HepG2 (cell line): ENCODE measurements at regions not wholly inside any gene's neighbourhood (a gene's known extent, or its start where the extent isn't known, plus 50 kb on each side); places are given as distances from the start of the nearest gene placed in this dataset.

Experiments
- ARNT2 ChIP-seq: sonication (generic); formaldehyde crosslinking; IDR thresholded peaks from 2 replicates; pipeline ENCODE4 v1.8.0; 2022; ENCODE audit warnings: mild to moderate bottlenecking, low read depth, missing genetic modification reagents, moderate library complexity
- BHLHE40 ChIP-seq: IDR thresholded peaks from 2 replicates; pipeline ENCODE4 v1.6.1; 2011; ENCODE audit warnings: low read length, improper control_type of control experiment
- CC2D1A ChIP-seq: sonication (generic); formaldehyde crosslinking; IDR thresholded peaks from 2 replicates; pipeline ENCODE4 v1.8.1; 2023; ENCODE audit warnings: mild to moderate bottlenecking, missing genetic modification reagents
- CEBPB ChIP-seq: IDR thresholded peaks from 2 replicates; pipeline ENCODE4 v1.6.1; 2011; ENCODE audit warnings: low read depth, low read length, improper control_type of control experiment, borderline replicate concordance
- CEBPG ChIP-seq: IDR thresholded peaks from 2 replicates; pipeline ENCODE4 v1.6.1; 2016
- CREM ChIP-seq, 2 experiments: sonication (generic) in 1 of 2; formaldehyde crosslinking in 1 of 2; IDR thresholded peaks; 2 replicates each; pipeline versions ENCODE4 v1.4.0 to v1.6.1; 2016 to 2020; ENCODE audit warnings: antibody characterized with exemption in 1 of 2, mild to moderate bottlenecking in 1 of 2, missing genetic modification reagents in 1 of 2
- FOXA1 ChIP-seq, 2 experiments: fragments of 450-650 bp in 1 of 2; sonication (generic) in 1 of 2; formaldehyde crosslinking in 1 of 2; IDR thresholded peaks; 2 replicates each; pipeline versions ENCODE4 v1.4.0 to v1.6.1; 2016 to 2020; ENCODE audit warnings: missing genetic modification reagents in 1 of 2
- FOXM1 ChIP-seq: sonication (generic); formaldehyde crosslinking; IDR thresholded peaks from 2 replicates; pipeline ENCODE4 v1.5.0; 2020; ENCODE audit warnings: missing genetic modification reagents
- FOXO1 ChIP-seq: sonication (generic); formaldehyde crosslinking; IDR thresholded peaks from 2 replicates; pipeline ENCODE4 v1.4.0; 2020; ENCODE audit warnings: missing genetic modification reagents
- HDAC1 ChIP-seq: sonication (generic); formaldehyde crosslinking; IDR thresholded peaks from 2 replicates; pipeline ENCODE4 v1.5.1; 2020; ENCODE audit warnings: mild to moderate bottlenecking, missing genetic modification reagents
- KLF11 ChIP-seq: IDR thresholded peaks from 2 replicates; pipeline ENCODE4 v1.6.1; 2016; ENCODE audit warnings: missing compliant biosample characterization
- SCMH1 ChIP-seq: sonication (generic); formaldehyde crosslinking; IDR thresholded peaks from 2 replicates; pipeline ENCODE4 v1.9.0; 2021; ENCODE audit warnings: missing genetic modification reagents, mild to moderate bottlenecking, borderline replicate concordance
- SKI ChIP-seq: fragments of 450-650 bp; IDR thresholded peaks from one replicate; pipeline ENCODE4 v1.6.1; 2018; ENCODE audit warnings: mild to moderate bottlenecking; ENCODE audit not compliant: partially characterized antibody
- TBX2 ChIP-seq: sonication (generic); formaldehyde crosslinking; IDR thresholded peaks from 2 replicates; pipeline ENCODE4 v1.5.0; 2020; ENCODE audit warnings: missing genetic modification reagents, mild to moderate bottlenecking, borderline replicate concordance
- TCF7L2 ChIP-seq: IDR thresholded peaks from 2 replicates; pipeline ENCODE4 v1.6.1; 2011; ENCODE audit warnings: mild to moderate bottlenecking, low read depth, low read length, moderate library complexity
- TEAD3 ChIP-seq: optimal IDR thresholded peaks from 2 replicates; pipeline ENCODE3; 2016; ENCODE audit warnings: borderline replicate concordance
- ZBTB37 ChIP-seq: sonication (generic); formaldehyde crosslinking; IDR thresholded peaks from 2 replicates; pipeline ENCODE4 v1.4.0; 2020; ENCODE audit warnings: mild to moderate bottlenecking, missing genetic modification reagents
- ZBTB8A ChIP-seq: sonication (generic); formaldehyde crosslinking; IDR thresholded peaks from 2 replicates; pipeline ENCODE4 v1.4.0; 2020; ENCODE audit warnings: mild to moderate bottlenecking, low read depth, missing genetic modification reagents, borderline replicate concordance
- ZFP82 ChIP-seq: sonication (generic); formaldehyde crosslinking; IDR thresholded peaks from 2 replicates; pipeline ENCODE4 v1.5.1; 2020; ENCODE audit warnings: mild to moderate bottlenecking, missing genetic modification reagents, borderline replicate concordance
- ZNF24 ChIP-seq: fragments of 450-650 bp; IDR thresholded peaks from 2 replicates; pipeline ENCODE4 v1.6.1; 2017; ENCODE audit warnings: antibody characterized with exemption, mild to moderate bottlenecking
- ZNF44 ChIP-seq: sonication (generic); formaldehyde crosslinking; IDR thresholded peaks from 2 replicates; pipeline ENCODE4 v1.5.1; 2020; ENCODE audit warnings: mild to moderate bottlenecking, missing genetic modification reagents
- ZNF468 ChIP-seq: sonication (generic); formaldehyde crosslinking; IDR thresholded peaks from 2 replicates; pipeline ENCODE4 v1.8.0; 2022; ENCODE audit warnings: mild to moderate bottlenecking, moderate library complexity, missing genetic modification reagents
- ZNF496 ChIP-seq: sonication (generic); formaldehyde crosslinking; IDR thresholded peaks from 2 replicates; pipeline ENCODE4 v1.8.1; 2023; ENCODE audit warnings: mild to moderate bottlenecking, moderate library complexity, missing genetic modification reagents; ENCODE audit not compliant: insufficient replicate concordance
- ZNF549 ChIP-seq: sonication (generic); formaldehyde crosslinking; IDR thresholded peaks from 2 replicates; pipeline ENCODE4 v1.5.0; 2020; ENCODE audit warnings: missing genetic modification reagents
- ZNF710 ChIP-seq: sonication (generic); formaldehyde crosslinking; IDR thresholded peaks from 2 replicates; pipeline ENCODE4 v1.5.0; 2020; ENCODE audit warnings: mild to moderate bottlenecking, missing genetic modification reagents, borderline replicate concordance
- ZNF850 ChIP-seq: sonication (generic); formaldehyde crosslinking; conservative IDR thresholded peaks from 2 replicates; pipeline ENCODE4 v1.9.0; 2021; ENCODE audit warnings: mild to moderate bottlenecking, missing genetic modification reagents
- ZNF879 ChIP-seq: sonication (generic); formaldehyde crosslinking; IDR thresholded peaks from 2 replicates; pipeline ENCODE4 v1.8.1; 2023; ENCODE audit warnings: missing genetic modification reagents
- TF ChIP-seq, protein P1 (sequence below): sonication (generic); formaldehyde crosslinking; IDR thresholded peaks from 2 replicates; pipeline ENCODE4 v1.8.0; 2022; ENCODE audit warnings: mild to moderate bottlenecking, missing genetic modification reagents, moderate library complexity

DNA sequence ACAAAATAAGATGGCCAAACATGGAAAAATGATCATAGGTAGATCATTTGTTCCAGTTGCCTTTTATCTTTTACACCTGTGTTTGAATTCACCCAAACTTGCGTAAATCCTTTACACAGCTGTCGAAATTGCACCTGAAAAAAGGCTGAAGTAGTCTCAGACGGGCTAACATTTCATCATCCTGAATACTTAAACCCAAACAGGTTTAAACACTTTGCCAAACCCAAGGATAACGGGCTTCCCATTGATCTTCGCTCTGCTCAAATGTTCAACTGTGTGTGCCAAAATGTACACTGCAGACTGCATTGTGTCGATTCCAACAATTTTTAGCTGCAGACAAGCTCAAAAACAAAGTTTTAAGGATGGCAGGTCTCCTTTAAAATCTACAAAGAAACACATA is 288.7 kb upstream of the DDHD1 start (continued):
- TF ChIP-seq FOXO1 (CRISPR knock-in tag) (peak; percentile 42; the same call in 1 of the 2 replicates), KLF11 (CRISPR knock-in tag) (no peak), SCMH1 (CRISPR knock-in tag) (no peak), CREM (IDR thresholded peaks at IDR 0.05) (peak; percentile 79), CREM (CRISPR knock-in tag; IDR thresholded peaks at IDR 0.05) (no peak), ZBTB8A (CRISPR knock-in tag) (peak; percentile 84; the same call in 1 of the 2 replicates), ZFP82 (CRISPR knock-in tag) (0 out of 2 replicates have a peak, but pooled peaks have one; percentile 36), ZNF549 (no peak), ZNF44 (CRISPR knock-in tag) (no peak), FOXM1 (CRISPR knock-in tag) (no peak), HDAC1 (peak; percentile 46; the same call in 1 of the 2 replicates), ARNT2 (CRISPR knock-in tag) (no peak), ZNF24 (peak; percentile 17; the same call in 1 of the 2 replicates), BHLHE40 (no peak), TBX2 (CRISPR knock-in tag) (peak; percentile 52; the same call in 1 of the 2 replicates), SKI (no peak), ZBTB37 (CRISPR knock-in tag) (peak; percentile 72; the same call in 1 of the 2 replicates), TCF7L2 (peak; percentile 79), CC2D1A (CRISPR knock-in tag) (no peak), ZNF710 (CRISPR knock-in tag) (peak; percentile 40; the same call in 1 of the 2 replicates), TEAD3 (peak; percentile 25), FOXA1 (IDR thresholded peaks at IDR 0.05) (no peak), FOXA1 (CRISPR knock-in tag; IDR thresholded peaks at IDR 0.05) (peak; percentile 32), ZNF879 (CRISPR knock-in tag) (no peak), CEBPG (peak; percentile 86), ZNF850 (CRISPR knock-in tag) (no peak), ZNF496 (CRISPR knock-in tag) (no peak), CEBPB (peak; percentile 67; the same call in 1 of the 2 replicates), ZNF468 (no peak)
- TF ChIP-seq, protein P1, sequence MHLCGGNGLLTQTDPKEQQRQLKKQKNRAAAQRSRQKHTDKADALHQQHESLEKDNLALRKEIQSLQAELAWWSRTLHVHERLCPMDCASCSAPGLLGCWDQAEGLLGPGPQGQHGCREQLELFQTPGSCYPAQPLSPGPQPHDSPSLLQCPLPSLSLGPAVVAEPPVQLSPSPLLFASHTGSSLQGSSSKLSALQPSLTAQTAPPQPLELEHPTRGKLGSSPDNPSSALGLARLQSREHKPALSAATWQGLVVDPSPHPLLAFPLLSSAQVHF (CRISPR knock-in tag) = no peak
